ENCODE measurements at regions not wholly inside any gene's neighbourhood (a gene's known extent, or its start where the extent isn't known, plus 50 kb on each side); places are given as distances from the start of the nearest gene placed in this dataset.

- Histone ChIP-seq H3K27me3 (ENCODE audit: control insufficient read depth, insufficient read depth, low read length) (no peaks in the 10 kb centered on the region), H3K4me2 (ENCODE audit: low read depth, low read length) (peak overlapping the region; percentile 55; the same call in 1 of the 2 replicates), H3K4me3 (ENCODE audit: insufficient read depth, low read depth, low read length) (no peak overlapping the region), H2BK20ac (ENCODE audit: low read depth, low read length) (peak overlapping the region; percentile 84), H3K79me1 (ENCODE audit: low read depth in 1 of 2, low read length in 2 of 2) (0 out of 4 replicates have a peak, but pooled peaks cover 0 to 4% of the 10 kb centered on the region in 2 experiments), H3K9me1 (ENCODE audit: insufficient read depth, low read length) (peaks cover 21% of the 10 kb centered on the region), H3K14ac (replicated peaks; ENCODE audit: low read depth, low read length) (peak overlapping the region; percentile 27), H3K9ac (ENCODE audit: low read depth, low read length) (no peak overlapping the region; the same call in 1 of the 2 replicates), H3K9me3 (ENCODE audit: control insufficient read depth, insufficient read depth, low read length) (no peaks in the 10 kb centered on the region), H4K20me1 (ENCODE audit: insufficient read depth, low read length) (no peaks in the 10 kb centered on the region), H2BK120ac (ENCODE audit: low read depth, low read length) (peak overlapping the region; percentile 86), H3K4ac (ENCODE audit: low read depth, low read length) (peak overlapping the region; percentile 42), H3K36me3 (ENCODE audit: control insufficient read depth, insufficient read depth, low read length) (no peaks in the 10 kb centered on the region), H2AFZ (replicated peaks; ENCODE audit: low read length, poor library complexity) (peak overlapping the region; percentile 67), H3K56ac (ENCODE audit: extremely low read depth, insufficient read depth, low read length) (0 out of 2 replicates have a peak overlapping the region, but pooled peaks have one; percentile 38), H2BK15ac (ENCODE audit: low read depth, low read length) (peak overlapping the region; percentile 88; the same call in 1 of the 3 replicates), H3K27ac (ENCODE audit: insufficient read depth, low read length) (no peak overlapping the region; the same call in 1 of the 2 replicates), H2AK9ac (replicated peaks; ENCODE audit: low read depth, low read length, poor library complexity) (peak overlapping the region; percentile 10), H2BK5ac (ENCODE audit: low read depth, low read length, poor library complexity, severe bottlenecking) (peak overlapping the region; percentile 52), H4K91ac (ENCODE audit: insufficient read depth, low read depth, low read length) (peak overlapping the region; percentile 19; the same call in 1 of the 2 replicates), H4K5ac (ENCODE audit: low read depth, low read length) (peak overlapping the region; percentile 67), H3K4me1 (ENCODE audit: control insufficient read depth, insufficient read depth, low read length) (peaks cover 32% of the 10 kb centered on the region), H3K18ac (ENCODE audit: low read depth, low read length) (peak overlapping the region; percentile 85; the same call in 1 of the 2 replicates), H2AK5ac (ENCODE audit: low read depth, low read length) (peak overlapping the region; percentile 68; the same call in 1 of the 2 replicates), H3K23ac (ENCODE audit: low read depth, low read length) (no peak overlapping the region; the same call in 1 of the 2 replicates), H4K8ac (ENCODE audit: low read depth in 2 of 2, low read length in 2 of 2) (peak overlapping the region in 1 of 2 experiments; percentile 74; a peak in 1 of 4 replicates)
- 72% methylated on average over 2 of the region's 8 CpGs; no CpG with 5 or more reads in 1 of the 2 experiments for WGBS, 2 experiments (ENCODE audit: extremely low coverage in 2 of 2, insufficient read length in 1 of 2)
- DNase-seq (peak; percentile 70), ATAC-seq (ENCODE audit: low read depth) (peak; percentile 22)
- BruUV-seq (replicated peaks), result no TSS peak
- intact Hi-C loops (cut with micrococcal nuclease), result no loop called here
- TF ChIP-seq CEBPB (IDR thresholded peaks at IDR 0.05; ENCODE audit: low read depth, low read length), result no peak
- TF ChIP-seq RFX5 (IDR thresholded peaks at IDR 0.05; ENCODE audit: low read depth, low read length), result no peak
- no peak for TF ChIP-seq CTCF (conservative IDR thresholded peaks at IDR 0.05; ENCODE audit: low read depth, low read length)
- no peak for TF ChIP-seq NFE2L2 (IDR thresholded peaks at IDR 0.05; ENCODE audit: low read depth, low read length)
- no peak for TF ChIP-seq RCOR1 (IDR thresholded peaks at IDR 0.05; ENCODE audit: insufficient replicate concordance, low read length)
- no peak for TF ChIP-seq MAZ (IDR thresholded peaks at IDR 0.05; ENCODE audit: borderline replicate concordance, low read depth, low read length)
- no peak for TF ChIP-seq ELK1 (IDR thresholded peaks at IDR 0.05; ENCODE audit: borderline replicate concordance, low read depth, low read length)
- TF ChIP-seq USF2 (IDR thresholded peaks at IDR 0.05; ENCODE audit: low read depth, low read length), result no peak
- no peak for TF ChIP-seq CHD1 (IDR thresholded peaks at IDR 0.05; ENCODE audit: low read depth, low read length)
- TF ChIP-seq FOS (IDR thresholded peaks at IDR 0.05; ENCODE audit: low read depth, low read length), result no peak
- TF ChIP-seq SMC3 (IDR thresholded peaks at IDR 0.05; ENCODE audit: low read depth, low read length), result no peak
- no peak for TF ChIP-seq BHLHE40 (IDR thresholded peaks at IDR 0.05; ENCODE audit: low read depth, low read length)
- TF ChIP-seq MXI1 (IDR thresholded peaks at IDR 0.05; ENCODE audit: borderline replicate concordance, low read depth, low read length), result no peak
- no peak for TF ChIP-seq RAD21 (IDR thresholded peaks at IDR 0.05; ENCODE audit: low read length)
- TF ChIP-seq MAFK (IDR thresholded peaks at IDR 0.05; ENCODE audit: low read depth, low read length), result no peak
- in situ Hi-C loops (cut with MboI; ENCODE audit: low sequenced_read_pairs), result no loop called here
- ChIA-PET POLR2A (ENCODE audit: unreplicated experiment) (no interaction called here), CTCF (no interaction called here)
- dilution Hi-C loops (cut with HindIII; ENCODE audit: low sequenced_read_pairs, unreplicated experiment), result no loop called here
Observed at GRCh38 chr2:133972786-133973185, 281.1 kb upstream of the MGAT5 start.
